Left ventricle myocardium superior (tissue), 1 donor: ENCODE measurements at regions not wholly inside any gene's neighbourhood (a gene's known extent, or its start where the extent isn't known, plus 50 kb on each side); places are given as distances from the start of the nearest gene placed in this dataset.
"Not testable (repeated sequence)": the region's sequence is repeated elsewhere in the genome, so short reads cannot be mapped to it uniquely, and the experiment has no call there.

Source experiments
- ATAC-seq: fragments of 200-7000 bp; cut with Tn5 transposase; one replicate; pipeline ENCODE4 v1.9.1; 2020; ENCODE audit warnings: mild to moderate bottlenecking, moderate library complexity
- DNase-seq: peaks from one replicate; pipeline ENCODE4 v3.0.0-alpha.2; 2020
- intact Hi-C: fragments of 100-400 bp; cut with micrococcal nuclease; formaldehyde crosslinking; loops from one replicate; pipeline ENCODE4 v1.11.0; 2022
- donor health status: DM: no; HTN: yes; CAD: no; lungs with severe emphysema.

- intact Hi-C loops, result no loop called here
- no peak for DNase-seq
- peak; percentile 47 for ATAC-seq
These were observed 157.5 kb upstream of the PHYHIPL start for GRCh38 chr10:59018977-59019376.

- intact Hi-C loops, result no loop called here
- ATAC-seq (no peak), DNase-seq (no peak)
These were observed 156.8 kb upstream of the PHYHIPL start for GRCh38 chr10:59019603-59020002.

- DNase-seq (no peak), ATAC-seq (no peak)
- intact Hi-C loops, result no loop called here
These were observed 155.9 kb upstream of the PHYHIPL start for GRCh38 chr10:59020502-59020901.

GRCh38 chr10:59025981-59026765 is 150.3 kb upstream of the PHYHIPL start:
- DNase-seq, result no peak
- intact Hi-C loops, result no loop called here
- no peak for ATAC-seq

GRCh38 chr10:59027975-59028655 is 148.3 kb upstream of the PHYHIPL start:
- ATAC-seq (no peak), DNase-seq (no peak)
- intact Hi-C loops, result no loop called here

- intact Hi-C loops, result no loop called here
- no peak for ATAC-seq
- DNase-seq, result no peak
These were observed 142.8 kb upstream of the PHYHIPL start for GRCh38 chr10:59033622-59034021.

- DNase-seq, result no peak
- intact Hi-C loops, result no loop called here
- ATAC-seq, result peak; percentile 69
These were observed 140.0 kb upstream of the PHYHIPL start for GRCh38 chr10:59036311-59037017.

GRCh38 chr10:59037018-59037389 is 139.4 kb upstream of the PHYHIPL start:
- intact Hi-C loops, result no loop called here
- ATAC-seq (no peak), DNase-seq (no peak)

- DNase-seq, result no peak
- intact Hi-C loops, result no loop called here
- ATAC-seq, result no peak
These were observed 138.9 kb upstream of the PHYHIPL start for GRCh38 chr10:59037506-59037905.

GRCh38 chr10:59043358-59043757 is 133.1 kb upstream of the PHYHIPL start:
- ATAC-seq, DNase-seq, intact Hi-C loops: not testable (repeated sequence)

GRCh38 chr10:59047180-59047579 is 129.3 kb upstream of the PHYHIPL start:
- intact Hi-C loops, result no loop called here
- no peak for DNase-seq
- ATAC-seq, result no peak

- ATAC-seq (no peak), DNase-seq (no peak)
- intact Hi-C loops, result no loop called here
These were observed 128.4 kb upstream of the PHYHIPL start for GRCh38 chr10:59047957-59048618.

GRCh38 chr10:59053502-59053901 is 122.9 kb upstream of the PHYHIPL start:
- DNase-seq, intact Hi-C loops, ATAC-seq: not testable (repeated sequence)

- DNase-seq (no peak), ATAC-seq (no peak)
- intact Hi-C loops, result no loop called here
These were observed 121.4 kb upstream of the PHYHIPL start for GRCh38 chr10:59055045-59055444.

- no peak for DNase-seq
- peak; percentile 51 for ATAC-seq
These were observed 119.1 kb upstream of the PHYHIPL start for GRCh38 chr10:59057345-59057744.

GRCh38 chr10:59060852-59061251 is 115.6 kb upstream of the PHYHIPL start:
- no peak for DNase-seq
- intact Hi-C loops, result no loop called here
- no peak for ATAC-seq

More at GRCh38 chr10:59057345-59057744, 119.1 kb upstream of the PHYHIPL start:
- intact Hi-C loops, result loop anchor here (2.0 kb wide), 1 partner anchor 29 kb away; no protein-coding TSS in a partner anchor

- intact Hi-C loops, result no loop called here
- DNase-seq (no peak), ATAC-seq (no peak)
These were observed 113.0 kb upstream of the PHYHIPL start for GRCh38 chr10:59063491-59063890.

- intact Hi-C loops, result no loop called here
These were observed 112.3 kb upstream of the PHYHIPL start for GRCh38 chr10:59064080-59064692.

More at GRCh38 chr10:59064080-59064692, 112.3 kb upstream of the PHYHIPL start:
- DNase-seq (no peak), ATAC-seq (no peak)
